Retinal pigment epithelial cell (primary cell): ENCODE measurements at regions not wholly inside any gene's neighbourhood (a gene's known extent, or its start where the extent isn't known, plus 50 kb on each side); places are given as distances from the start of the nearest gene placed in this dataset.

Source experiments
- DNase-seq: peaks from one replicate; pipeline ENCODE4 v3.0.0-alpha.2; 2010; ENCODE audit warnings: low read depth
- H3K4me3 ChIP-seq: 2 replicates; pipeline ENCODE4 v1.5.1; 2011; ENCODE audit warnings: mild to moderate bottlenecking, low read length, control low read depth, moderate library complexity
- TF ChIP-seq, protein P1 (sequence below): conservative IDR thresholded peaks from 2 replicates; pipeline ENCODE4 v1.5.1; 2011; ENCODE audit warnings: low read depth, low read length, control low read depth, inconsistent platforms

DNA sequence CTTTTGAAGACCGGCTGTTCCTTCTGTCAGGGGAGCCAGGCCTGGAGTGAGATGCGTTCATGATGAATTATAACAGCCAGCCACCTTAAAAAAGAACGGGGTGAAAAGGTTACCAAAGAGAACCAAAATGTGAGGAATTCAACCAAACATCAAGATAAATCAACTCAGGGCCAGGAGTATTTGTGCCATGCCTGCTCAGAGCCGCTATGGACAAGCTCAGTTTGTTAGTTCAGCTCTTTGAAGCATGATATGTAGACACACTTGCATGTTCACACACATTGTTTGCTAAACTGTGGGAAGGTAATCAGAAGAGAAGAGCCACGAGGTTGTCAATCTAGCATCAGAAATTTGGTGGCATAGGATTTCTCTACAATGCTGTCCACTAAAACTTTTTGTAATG is 367.4 kb upstream of the TBX3 start:
- TF ChIP-seq, protein P1, sequence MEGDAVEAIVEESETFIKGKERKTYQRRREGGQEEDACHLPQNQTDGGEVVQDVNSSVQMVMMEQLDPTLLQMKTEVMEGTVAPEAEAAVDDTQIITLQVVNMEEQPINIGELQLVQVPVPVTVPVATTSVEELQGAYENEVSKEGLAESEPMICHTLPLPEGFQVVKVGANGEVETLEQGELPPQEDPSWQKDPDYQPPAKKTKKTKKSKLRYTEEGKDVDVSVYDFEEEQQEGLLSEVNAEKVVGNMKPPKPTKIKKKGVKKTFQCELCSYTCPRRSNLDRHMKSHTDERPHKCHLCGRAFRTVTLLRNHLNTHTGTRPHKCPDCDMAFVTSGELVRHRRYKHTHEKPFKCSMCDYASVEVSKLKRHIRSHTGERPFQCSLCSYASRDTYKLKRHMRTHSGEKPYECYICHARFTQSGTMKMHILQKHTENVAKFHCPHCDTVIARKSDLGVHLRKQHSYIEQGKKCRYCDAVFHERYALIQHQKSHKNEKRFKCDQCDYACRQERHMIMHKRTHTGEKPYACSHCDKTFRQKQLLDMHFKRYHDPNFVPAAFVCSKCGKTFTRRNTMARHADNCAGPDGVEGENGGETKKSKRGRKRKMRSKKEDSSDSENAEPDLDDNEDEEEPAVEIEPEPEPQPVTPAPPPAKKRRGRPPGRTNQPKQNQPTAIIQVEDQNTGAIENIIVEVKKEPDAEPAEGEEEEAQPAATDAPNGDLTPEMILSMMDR: no peak

DNA sequence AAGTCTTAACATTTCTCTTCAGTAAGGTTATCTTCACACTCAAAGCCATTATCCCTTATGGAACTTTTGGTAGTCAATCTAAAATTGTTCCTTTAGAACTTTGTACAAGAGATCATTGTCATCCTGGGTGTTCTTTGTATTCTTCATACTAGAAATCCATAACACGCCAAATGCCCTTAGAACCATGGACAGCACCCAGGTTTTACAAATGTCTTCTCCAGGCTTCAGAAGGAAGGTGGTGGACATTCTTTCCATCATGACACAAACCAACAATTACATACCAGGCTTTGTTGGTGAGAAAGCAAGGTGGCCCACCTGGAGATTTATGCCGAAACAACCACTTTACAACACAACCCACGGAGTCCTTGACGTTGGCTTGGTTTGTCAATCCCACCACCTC is 365.6 kb upstream of the TBX3 start:
- H3K4me3 ChIP-seq: no peak overlapping the region
- DNase-seq: no peak
- TF ChIP-seq, protein P1: no peak

More for the DNA sequence above, 367.4 kb upstream of the TBX3 start:
- H3K4me3 ChIP-seq: no peak overlapping the region
- DNase-seq: no peak

DNA sequence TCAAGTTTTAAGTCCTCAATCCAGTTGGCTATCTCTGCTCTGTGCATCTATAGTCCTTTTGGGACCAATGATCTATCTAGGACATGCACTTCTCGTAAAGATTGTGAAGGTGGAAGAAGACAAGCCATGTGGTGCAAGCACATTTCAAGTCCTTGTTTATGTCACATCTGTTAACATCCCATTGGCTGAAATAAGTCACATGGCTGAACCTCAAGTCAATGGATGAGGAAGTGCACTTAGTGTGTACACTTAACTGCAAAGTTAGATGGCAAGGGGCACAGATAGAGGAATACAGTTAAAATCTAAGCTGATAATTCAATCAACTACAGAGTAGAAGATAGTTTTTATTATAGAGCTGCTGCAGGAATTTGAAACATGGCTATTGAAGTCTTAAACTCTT is 362.8 kb upstream of the TBX3 start:
- DNase-seq: no peak
- no peak overlapping the region for H3K4me3 ChIP-seq
- TF ChIP-seq, protein P1: no peak

DNA sequence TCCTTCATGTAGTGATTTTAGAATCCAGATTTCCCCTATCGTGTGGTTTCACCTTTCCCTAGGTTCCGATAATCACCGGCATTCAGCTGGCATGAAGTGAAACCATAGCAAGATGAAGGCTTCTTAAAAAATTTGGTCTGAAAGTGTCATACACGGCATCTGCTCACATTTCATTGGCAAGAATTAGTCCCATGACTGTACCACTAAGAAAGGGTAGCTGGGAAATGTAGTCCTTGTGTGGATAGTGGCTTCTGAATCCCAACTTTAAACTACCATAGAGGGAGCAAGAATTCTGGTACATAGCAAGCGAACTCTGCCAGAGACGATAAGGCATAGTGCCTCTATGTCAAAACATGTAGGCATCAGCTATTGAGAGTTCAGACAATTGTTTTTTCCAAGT is 360.1 kb upstream of the TBX3 start:
- TF ChIP-seq, protein P1: no peak
- H3K4me3 ChIP-seq: no peak overlapping the region
- no peak for DNase-seq

DNA sequence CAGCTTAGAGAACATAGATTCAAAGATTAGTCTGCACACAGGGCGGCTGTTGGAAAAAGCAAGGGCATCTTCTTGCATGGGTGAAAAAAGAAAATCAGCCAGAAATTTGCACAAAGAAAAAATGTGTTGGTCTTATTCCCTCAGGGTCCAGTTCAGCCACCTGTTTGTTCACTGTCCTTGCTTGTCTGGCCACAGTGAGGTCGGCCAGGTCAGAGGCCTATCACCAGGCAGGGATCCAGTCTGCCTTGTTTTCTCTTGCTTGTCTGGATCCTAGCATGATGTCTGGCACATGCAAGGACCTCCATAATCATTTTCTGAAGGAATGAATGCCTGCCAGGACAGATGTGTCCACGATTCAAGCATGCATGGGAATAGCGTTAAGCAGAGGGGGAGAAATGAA is 359.1 kb upstream of the TBX3 start:
- H3K4me3 ChIP-seq: no peak overlapping the region
- TF ChIP-seq, protein P1: no peak
- DNase-seq: no peak

DNA sequence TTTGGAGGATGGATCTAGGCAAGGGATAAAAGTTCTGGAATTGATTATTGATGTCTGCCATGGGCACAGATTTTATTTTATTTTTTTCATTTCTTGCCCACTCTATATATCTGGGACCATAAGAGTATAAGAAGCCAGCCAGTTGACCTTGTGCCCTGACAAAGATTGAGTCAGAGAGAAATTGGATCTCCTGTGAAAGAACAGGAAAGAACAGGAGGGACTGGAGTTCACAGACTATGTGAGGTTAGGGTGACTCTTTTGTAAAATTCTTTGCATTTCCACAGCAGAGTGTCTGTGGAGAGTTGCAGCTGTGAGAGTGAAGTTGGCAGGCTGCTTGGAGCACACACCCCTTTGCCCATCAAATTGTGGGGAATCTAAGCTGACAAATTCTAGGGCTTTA is 358.4 kb upstream of the TBX3 start:
- no peak for DNase-seq
- TF ChIP-seq, protein P1: no peak

DNA sequence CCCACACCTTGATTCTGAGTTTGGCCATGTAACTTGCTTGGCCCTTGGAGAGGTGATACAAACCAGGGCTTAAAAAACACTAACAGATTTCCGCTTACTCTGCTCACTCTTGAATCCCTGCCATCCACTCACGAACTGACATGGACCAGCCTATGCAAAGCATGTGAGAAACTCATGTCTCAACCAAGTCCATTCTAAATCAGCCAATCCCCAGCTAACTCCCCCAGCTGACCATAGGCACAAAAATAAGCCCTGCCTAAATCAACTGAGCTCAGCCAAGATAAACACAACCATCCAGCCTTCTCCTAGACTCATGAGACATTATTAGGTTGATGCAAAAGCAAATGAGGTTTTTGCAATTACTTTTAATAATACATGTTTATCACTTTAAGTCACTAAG is 353.9 kb upstream of the TBX3 start:
- TF ChIP-seq, protein P1: no peak
- DNase-seq: no peak
- H3K4me3 ChIP-seq: no peak overlapping the region

More for the DNA sequence above, 358.4 kb upstream of the TBX3 start:
- no peak overlapping the region for H3K4me3 ChIP-seq
